ENCODE measurements at regions not wholly inside any gene's neighbourhood (a gene's known extent, or its start where the extent isn't known, plus 50 kb on each side); places are given as distances from the start of the nearest gene placed in this dataset.

- no peak for DNase-seq (ENCODE audit: low spot score)
These were observed 91.9 kb upstream of the RESF1 start for GRCh38 chr12:31867292-31867691.

GRCh38 chr12:31866523-31866922 lies 92.7 kb upstream of the RESF1 start:
- no peak for DNase-seq (ENCODE audit: low spot score)

GRCh38 chr12:31865023-31865422 lies 94.2 kb upstream of the RESF1 start:
- no peak for DNase-seq (ENCODE audit: low spot score)

- no peak for DNase-seq (ENCODE audit: low spot score)
These were observed 97.9 kb upstream of the RESF1 start for GRCh38 chr12:31861360-31861759.

GRCh38 chr12:31860401-31860800 lies 98.8 kb upstream of the RESF1 start:
- DNase-seq (ENCODE audit: low spot score): no peak

- DNase-seq (ENCODE audit: low spot score): peak; percentile 17
These were observed 99.8 kb upstream of the RESF1 start for GRCh38 chr12:31859232-31859977.

GRCh38 chr12:31855427-31855826 lies 103.8 kb upstream of the RESF1 start:
- DNase-seq (ENCODE audit: low spot score): no peak

GRCh38 chr12:31853977-31854376 lies 105.2 kb upstream of the RESF1 start:
- DNase-seq (ENCODE audit: low spot score): no peak

- no peak for DNase-seq (ENCODE audit: low spot score)
These were observed 105.7 kb upstream of the RESF1 start for GRCh38 chr12:31853520-31853919.

GRCh38 chr12:31850268-31850667 lies 108.9 kb upstream of the RESF1 start:
- no peak for DNase-seq (ENCODE audit: low spot score)

- DNase-seq (ENCODE audit: low spot score): no peak
These were observed 110.0 kb upstream of the RESF1 start for GRCh38 chr12:31849090-31849687.

- DNase-seq (ENCODE audit: low spot score): no peak
These were observed 112.8 kb upstream of the RESF1 start for GRCh38 chr12:31846405-31846804.

GRCh38 chr12:31845613-31846322 lies 113.4 kb upstream of the RESF1 start:
- no peak for DNase-seq (ENCODE audit: low spot score)

- DNase-seq (ENCODE audit: low spot score): no peak
These were observed 114.7 kb upstream of the AMN1 start for GRCh38 chr12:31843398-31844095.

- no peak for DNase-seq (ENCODE audit: low spot score)
These were observed 109.1 kb upstream of the AMN1 start for GRCh38 chr12:31837913-31838312.

- DNase-seq (ENCODE audit: low spot score): no peak
These were observed 106.6 kb upstream of the AMN1 start for GRCh38 chr12:31835276-31835882.

GRCh38 chr12:31834150-31834549 lies 105.3 kb upstream of the AMN1 start:
- DNase-seq (ENCODE audit: low spot score): no peak

- DNase-seq (ENCODE audit: low spot score): peak; percentile 37
These were observed 104.2 kb upstream of the AMN1 start for GRCh38 chr12:31832740-31833729.

- no peak for DNase-seq (ENCODE audit: low spot score)
These were observed 99.2 kb upstream of the AMN1 start for GRCh38 chr12:31828071-31828470.

- DNase-seq (ENCODE audit: low spot score): no peak
These were observed 93.9 kb upstream of the AMN1 start for GRCh38 chr12:31822761-31823160.

- DNase-seq (ENCODE audit: low spot score): no peak
These were observed 92.7 kb upstream of the AMN1 start for GRCh38 chr12:31821484-31821883.
